GM11168 (cell line): ENCODE measurements at regions not wholly inside any gene's neighbourhood (a gene's known extent, or its start where the extent isn't known, plus 50 kb on each side); places are given as distances from the start of the nearest gene placed in this dataset.

ENCODE experiments used
- in situ Hi-C: fragments of 300-500 bp; cut with MboI; formaldehyde crosslinking; loops from one replicate; pipeline ENCODE4 v1.12.0; 2022; ENCODE audit warnings: low sequenced_read_pairs; ENCODE audit not compliant: unreplicated experiment

DNA sequence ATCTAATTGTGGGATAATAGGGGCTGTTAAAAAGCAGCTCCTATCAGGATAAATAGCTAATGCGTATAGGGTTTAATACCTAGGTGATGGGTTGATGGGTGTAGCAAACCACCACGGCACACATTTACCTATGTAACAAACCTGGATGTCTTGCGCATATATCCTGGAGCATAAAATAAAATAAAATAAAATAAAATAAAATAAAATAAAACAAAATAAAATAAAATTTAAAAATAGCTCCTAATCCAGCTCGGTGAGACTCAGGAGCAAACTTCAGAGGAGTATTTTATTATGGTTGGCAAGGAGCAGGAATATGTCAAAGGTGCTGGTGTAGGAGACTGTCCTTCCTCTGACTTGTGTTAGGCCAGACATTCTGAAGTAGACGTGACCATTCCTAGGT, 721.0 kb downstream of the BCL11B start:
- in situ Hi-C loops = no loop called here

- in situ Hi-C loops = no loop called here
Measured at GRCh38 chr14:98555440-98555839, 716.6 kb downstream of the BCL11B start.

GRCh38 chr14:98564006-98564405, 708.0 kb downstream of the BCL11B start:
- in situ Hi-C loops = no loop called here

DNA sequence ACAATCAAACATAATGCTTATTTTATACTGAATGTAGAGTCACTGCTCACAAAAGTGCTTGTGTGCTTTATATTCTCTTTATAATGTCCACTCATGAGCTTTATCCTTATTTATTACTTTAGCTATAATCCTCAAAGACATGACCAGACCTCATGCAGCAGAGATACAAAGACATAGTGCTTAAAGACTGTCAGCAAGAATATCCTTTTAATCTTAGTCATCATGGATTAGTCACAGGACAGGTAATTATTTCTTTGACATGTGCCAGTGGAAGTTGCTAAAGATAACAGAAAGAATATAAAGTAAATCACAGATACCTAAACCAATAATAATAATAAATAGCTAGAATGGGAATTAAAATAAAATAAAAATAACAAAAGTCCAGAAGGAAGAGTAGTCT, 707.5 kb downstream of the BCL11B start:
- in situ Hi-C loops = no loop called here

DNA sequence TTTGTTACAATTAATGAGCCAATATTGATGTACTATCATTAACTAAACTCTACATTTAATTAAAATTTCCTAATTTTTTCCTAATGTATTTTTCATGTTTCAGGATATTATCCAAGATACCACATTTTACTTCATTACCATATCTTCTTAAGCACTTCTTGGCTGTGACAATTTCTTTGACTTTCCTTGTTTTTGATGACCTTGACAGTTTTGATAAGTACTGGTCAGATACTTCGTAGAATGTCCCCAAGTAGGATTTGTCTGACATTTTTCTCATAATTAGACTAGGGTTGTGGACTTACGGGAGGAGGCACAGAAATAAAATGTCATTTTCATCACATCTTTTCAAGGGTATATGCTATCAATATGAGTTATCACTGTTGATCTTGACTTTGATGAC, 700.9 kb downstream of the BCL11B start:
- in situ Hi-C loops = no loop called here

- in situ Hi-C loops = no loop called here
Measured at GRCh38 chr14:98573082-98573481, 698.9 kb downstream of the BCL11B start.

DNA sequence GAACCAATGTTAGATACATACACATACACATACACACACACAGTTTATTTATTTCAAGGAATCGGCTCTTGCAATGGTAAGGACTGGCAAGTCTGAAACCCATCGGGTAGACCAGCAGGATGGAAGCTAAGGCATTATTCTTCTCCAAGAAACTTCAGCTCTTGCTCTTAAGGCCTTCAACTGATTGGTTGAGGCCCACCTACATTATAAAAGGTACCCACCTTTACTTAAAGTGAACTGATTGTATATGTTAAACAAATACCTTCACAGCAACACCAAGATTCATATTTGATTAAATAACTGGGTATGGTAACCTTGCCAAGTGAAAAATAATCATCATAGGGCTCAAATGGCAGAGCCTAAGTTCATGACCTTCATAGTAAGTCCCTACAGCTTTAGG, 695.5 kb downstream of the BCL11B start:
- in situ Hi-C loops = no loop called here

DNA sequence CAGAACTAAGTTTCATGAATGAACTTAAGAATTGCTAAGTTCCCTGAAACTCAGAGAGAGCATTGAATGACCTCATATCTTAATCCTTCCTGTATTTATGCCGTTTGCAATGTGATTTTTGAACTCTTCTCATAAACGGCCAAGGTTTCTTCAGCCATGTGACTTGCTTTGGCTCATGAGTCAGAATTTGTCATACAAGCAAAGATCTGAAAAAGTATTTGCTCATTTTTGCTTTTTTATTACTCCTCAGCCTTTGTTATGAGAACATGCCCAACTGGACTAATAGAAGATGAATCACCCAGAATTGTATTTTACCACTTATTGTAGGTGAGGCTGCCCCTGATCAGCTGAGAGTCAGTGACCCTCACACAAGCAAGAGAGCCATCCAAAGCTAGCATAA, 693.8 kb downstream of the BCL11B start:
- in situ Hi-C loops = no loop called here

- in situ Hi-C loops = no loop called here
Measured at GRCh38 chr14:98579140-98579539, 692.9 kb downstream of the BCL11B start.

DNA sequence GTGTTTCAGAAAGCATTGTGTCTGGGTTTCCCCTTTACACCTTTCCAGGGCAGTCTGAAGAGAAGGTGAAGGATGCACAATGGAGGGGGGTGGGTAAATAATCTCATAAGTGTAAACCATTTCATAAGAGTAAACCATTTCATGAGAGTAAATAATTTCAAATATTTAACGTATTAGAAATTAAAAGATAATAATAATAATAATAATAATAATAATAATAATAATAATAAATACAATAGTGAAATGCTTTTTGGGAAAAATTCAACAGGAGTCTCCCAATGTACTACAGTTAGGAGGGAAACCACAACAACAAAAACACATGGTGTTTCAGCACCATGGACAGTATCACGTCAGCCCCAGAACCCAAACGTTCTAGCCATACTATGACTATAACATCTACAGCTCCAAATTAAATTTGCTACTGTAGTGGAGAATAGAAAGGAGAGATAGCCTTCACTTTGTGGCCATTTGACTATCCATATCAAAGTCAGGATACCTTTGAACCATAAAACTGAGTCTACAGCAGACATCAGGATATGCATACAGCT, 691.8 kb downstream of the BCL11B start:
- in situ Hi-C loops = no loop called here

DNA sequence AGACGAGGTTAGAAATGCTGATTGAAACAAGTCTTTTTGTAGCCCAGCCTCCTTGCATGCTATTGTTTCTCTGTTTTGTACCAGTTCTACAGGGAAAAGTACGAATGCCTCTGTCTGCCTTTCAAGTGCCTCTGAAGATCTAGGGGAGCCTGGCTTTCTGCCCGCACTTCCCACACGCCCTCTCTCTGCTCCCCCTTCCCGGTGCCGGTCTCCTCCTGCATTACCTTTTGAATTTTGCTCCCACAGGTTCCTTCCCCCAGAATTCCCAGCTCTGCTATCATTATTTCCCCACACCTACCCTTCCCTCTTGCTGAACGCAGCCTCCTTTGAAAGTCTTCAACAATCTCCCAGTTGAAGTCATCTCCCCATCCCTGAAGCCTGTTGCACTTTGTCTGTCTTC, 689.7 kb downstream of the BCL11B start:
- in situ Hi-C loops = no loop called here

DNA sequence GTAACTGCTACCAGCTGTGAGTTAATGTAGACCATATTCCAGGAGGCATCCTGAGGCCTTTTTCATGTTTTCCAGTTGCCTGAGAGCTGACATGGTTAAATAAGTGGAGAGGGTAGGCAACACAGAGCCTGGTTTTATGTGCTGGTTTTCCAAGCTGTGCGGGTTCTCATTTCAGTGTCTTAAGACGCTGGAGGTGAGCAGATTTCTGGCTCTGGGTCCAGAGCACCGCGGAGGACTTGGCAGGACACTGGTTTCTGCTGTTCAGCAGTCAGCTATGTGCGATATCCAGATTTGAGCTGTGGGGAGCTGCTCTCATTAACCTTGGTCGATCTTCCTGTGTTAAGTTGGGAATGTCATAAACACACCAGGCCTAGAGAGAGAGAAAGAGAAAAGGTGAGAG, 680.8 kb downstream of the BCL11B start:
- in situ Hi-C loops = no loop called here

DNA sequence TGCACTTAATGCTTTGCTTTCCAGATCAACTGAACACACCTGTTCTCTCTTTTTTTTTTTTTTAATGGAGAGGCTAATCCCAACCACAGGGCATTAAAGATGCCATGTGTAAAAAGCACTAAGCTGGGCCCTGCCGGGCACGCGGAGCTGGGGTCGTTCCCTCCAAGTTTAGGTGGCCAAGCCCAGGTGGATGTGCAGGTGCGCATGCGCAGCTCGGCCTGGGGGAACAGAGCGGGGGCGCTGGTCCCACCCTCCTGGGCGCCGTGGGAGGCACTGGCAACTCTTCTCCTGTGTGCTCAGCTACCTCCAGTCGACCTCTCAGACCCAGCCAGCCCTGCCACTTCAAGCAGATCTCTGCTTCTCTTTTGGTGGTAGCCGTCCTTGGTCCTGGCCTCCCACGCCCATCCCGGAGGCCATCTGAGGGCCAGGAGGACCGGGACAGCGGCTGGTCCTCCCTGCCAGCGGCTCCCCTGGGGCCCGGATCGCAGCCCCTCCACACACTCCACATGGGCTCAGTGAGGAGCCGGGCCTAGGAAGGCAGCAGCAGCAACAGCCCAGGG, 679.3 kb downstream of the BCL11B start:
- in situ Hi-C loops = no loop called here

DNA sequence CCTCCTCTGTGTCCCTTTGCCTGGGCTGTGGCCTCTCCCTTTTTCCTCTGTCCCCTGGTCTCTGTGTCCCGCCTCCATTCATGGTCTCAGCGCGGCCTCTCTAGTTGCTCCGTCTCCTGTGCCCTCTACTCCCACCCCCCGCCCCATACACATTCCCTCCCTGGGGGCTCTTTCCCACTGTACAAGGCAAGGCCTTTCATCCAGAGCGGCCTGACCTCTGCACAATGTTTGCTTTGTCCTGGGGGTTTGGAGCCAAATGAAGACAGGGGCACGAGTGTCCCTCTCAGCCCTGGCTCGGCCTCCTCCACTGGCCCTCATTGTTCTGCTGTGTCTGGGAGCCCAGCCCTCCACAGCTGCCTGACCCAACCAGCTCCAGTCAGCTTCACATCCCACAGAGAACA, 678.6 kb downstream of the BCL11B start:
- in situ Hi-C loops = no loop called here

- in situ Hi-C loops = no loop called here
Measured at GRCh38 chr14:98594156-98594555, 677.8 kb downstream of the BCL11B start.

GRCh38 chr14:98598576-98598975, 673.4 kb downstream of the BCL11B start:
- in situ Hi-C loops = no loop called here

- in situ Hi-C loops = no loop called here
Measured at GRCh38 chr14:98599082-98599481, 672.9 kb downstream of the BCL11B start.

DNA sequence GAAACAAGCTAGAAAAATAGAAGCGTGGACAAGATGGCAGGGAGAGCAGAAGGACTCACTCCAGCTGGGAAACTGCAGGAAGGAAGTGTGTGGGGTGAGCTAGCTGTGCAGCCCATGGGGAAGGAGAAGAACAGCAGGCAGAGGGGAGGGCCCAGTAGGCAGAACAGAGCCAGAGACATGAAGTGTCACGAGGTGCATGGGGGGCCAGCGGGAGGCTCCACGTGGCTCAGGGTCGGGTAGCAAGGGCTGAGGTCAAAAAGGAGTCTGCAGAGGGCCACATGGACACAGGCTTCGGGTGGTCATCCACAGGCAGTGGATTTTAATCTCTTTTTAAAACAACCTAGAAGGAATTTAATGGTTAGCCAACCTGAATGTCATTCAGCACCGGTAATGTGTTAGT, 669.0 kb downstream of the BCL11B start:
- in situ Hi-C loops = no loop called here

- in situ Hi-C loops = no loop called here
Measured at GRCh38 chr14:98605043-98605442, 667.0 kb downstream of the BCL11B start.

DNA sequence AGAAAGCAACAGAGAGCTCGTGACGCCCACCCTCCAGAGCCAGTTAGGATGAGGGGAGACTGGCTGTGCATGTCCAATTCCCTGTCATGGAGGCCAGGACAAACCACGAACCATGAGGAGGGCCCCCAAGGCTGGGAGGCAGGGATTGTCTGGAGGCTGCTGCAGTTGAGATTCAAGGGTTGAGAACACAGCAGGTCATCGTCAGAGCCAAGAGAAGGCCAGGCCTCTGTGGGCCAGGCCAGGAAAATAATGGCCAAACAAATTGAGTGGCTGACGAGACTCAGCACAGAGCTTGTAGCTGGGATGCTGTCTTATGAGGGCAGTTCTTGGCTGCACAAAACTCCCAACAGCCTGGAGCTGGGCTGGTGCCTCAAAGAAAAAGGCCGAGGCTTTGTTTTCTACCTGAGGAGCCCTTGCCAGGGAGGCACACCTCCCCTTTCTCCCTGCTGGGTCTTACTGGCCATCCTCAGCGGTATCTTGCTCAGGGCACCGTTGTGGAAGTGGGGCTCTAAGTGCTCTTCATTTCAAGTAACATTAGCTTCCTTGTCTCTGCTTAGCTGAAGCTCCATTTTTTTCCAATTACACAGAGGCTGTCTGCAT, 665.9 kb downstream of the BCL11B start:
- in situ Hi-C loops = no loop called here

DNA sequence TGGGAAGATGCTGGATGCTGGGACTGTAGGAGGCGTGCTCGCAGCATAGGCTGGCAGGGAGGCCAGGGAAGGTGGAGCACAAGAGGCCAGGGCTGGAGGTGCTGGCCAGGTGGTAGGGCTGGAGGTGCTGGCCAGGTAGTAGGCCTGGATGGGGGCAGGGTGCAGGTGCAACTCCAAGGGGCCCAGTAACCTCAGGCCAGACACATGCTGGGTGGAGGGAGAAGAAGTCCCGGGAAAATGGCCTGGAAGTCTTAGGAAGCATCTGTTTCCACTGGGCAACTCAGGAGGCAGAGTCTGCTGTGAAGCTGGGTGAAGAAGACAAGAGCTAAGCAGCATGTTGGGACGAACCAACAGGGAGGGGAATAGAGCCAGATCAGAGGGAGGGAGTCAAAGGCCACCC, 665.2 kb downstream of the BCL11B start:
- in situ Hi-C loops = no loop called here

GRCh38 chr14:98607341-98607910, 664.6 kb downstream of the BCL11B start:
- in situ Hi-C loops = no loop called here
